ENCODE measurements at regions not wholly inside any gene's neighbourhood (a gene's known extent, or its start where the extent isn't known, plus 50 kb on each side); places are given as distances from the start of the nearest gene placed in this dataset.

DNA sequence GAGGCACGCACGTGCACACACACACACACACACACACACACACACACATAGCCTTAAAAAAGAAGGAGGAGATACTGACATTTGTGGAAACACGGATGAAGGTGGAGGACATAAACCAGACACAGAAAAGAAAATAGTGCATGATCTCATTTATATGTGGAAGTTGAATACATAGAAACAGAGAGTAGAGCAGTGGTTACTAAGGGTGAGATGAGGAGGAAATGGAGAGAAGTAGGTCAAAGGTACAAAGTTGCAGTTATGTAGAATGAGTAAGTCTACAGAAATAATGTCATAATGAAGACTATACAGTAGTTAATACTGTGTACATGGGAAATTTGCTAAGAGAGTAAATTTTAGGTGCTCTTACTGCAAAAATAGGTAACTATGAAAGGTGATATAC, 412.2 kb upstream of the CDH9 start:
- TF ChIP-seq CTCF (IDR thresholded peaks at IDR 0.05): no peak
- TF ChIP-seq EP300 (IDR thresholded peaks at IDR 0.05): no peak
